HG03025 (cell line): ENCODE measurements at regions not wholly inside any gene's neighbourhood (a gene's known extent, or its start where the extent isn't known, plus 50 kb on each side); places are given as distances from the start of the nearest gene placed in this dataset.
"Not testable (repeated sequence)": the region's sequence is repeated elsewhere in the genome, so short reads cannot be mapped to it uniquely, and the experiment has no call there.

ENCODE experiments used
- ATAC-seq: cut with Tn5 transposase; IDR thresholded peaks from one replicate; pipeline ENCODE4 v1.9.1; 2021; ENCODE audit warnings: mild to moderate bottlenecking, moderate library complexity; ENCODE audit not compliant: unreplicated experiment, low FRiP score

- not testable (repeated sequence) for ATAC-seq
These were observed 51.8 kb upstream of the SLC39A8 start for GRCh38 chr4:102397056-102397455.

GRCh38 chr4:102399021-102399420, 53.7 kb upstream of the SLC39A8 start:
- ATAC-seq, result no peak

GRCh38 chr4:102400898-102401297, 55.6 kb upstream of the SLC39A8 start:
- ATAC-seq, result no peak

- ATAC-seq, result no peak
These were observed 56.9 kb upstream of the SLC39A8 start for GRCh38 chr4:102402223-102402622.

GRCh38 chr4:102403116-102403515, 57.8 kb upstream of the SLC39A8 start:
- no peak for ATAC-seq

GRCh38 chr4:102404431-102404969, 59.2 kb upstream of the SLC39A8 start:
- no peak for ATAC-seq

GRCh38 chr4:102405821-102406401, 60.6 kb upstream of the SLC39A8 start:
- ATAC-seq, result no peak

- ATAC-seq, result not testable (repeated sequence)
These were observed 65.6 kb upstream of the SLC39A8 start for GRCh38 chr4:102410884-102411283.

- ATAC-seq, result no peak
These were observed 66.1 kb upstream of the SLC39A8 start for GRCh38 chr4:102411408-102411807.

GRCh38 chr4:102416765-102417164, 71.5 kb upstream of the SLC39A8 start:
- ATAC-seq, result no peak

- no peak for ATAC-seq
These were observed 75.5 kb upstream of the SLC39A8 start for GRCh38 chr4:102420563-102421398.

- no peak for ATAC-seq
These were observed 77.6 kb upstream of the SLC39A8 start for GRCh38 chr4:102422843-102423242.

GRCh38 chr4:102423375-102423774, 77.8 kb upstream of the NFKB1 start:
- no peak for ATAC-seq

- no peak for ATAC-seq
These were observed 73.7 kb upstream of the NFKB1 start for GRCh38 chr4:102427371-102427998.

GRCh38 chr4:102428122-102428521, 73.0 kb upstream of the NFKB1 start:
- no peak for ATAC-seq

- ATAC-seq, result no peak
These were observed 71.6 kb upstream of the NFKB1 start for GRCh38 chr4:102429553-102429952.

- ATAC-seq, result peak; percentile 6
These were observed 70.7 kb upstream of the NFKB1 start for GRCh38 chr4:102430461-102430910.

- ATAC-seq, result no peak
These were observed 69.6 kb upstream of the NFKB1 start for GRCh38 chr4:102431608-102431961.

- ATAC-seq, result no peak
These were observed 64.0 kb upstream of the NFKB1 start for GRCh38 chr4:102437111-102437510.

- ATAC-seq, result no peak
These were observed 62.5 kb upstream of the NFKB1 start for GRCh38 chr4:102438396-102439235.
